HepG2 (cell line): ENCODE measurements at regions not wholly inside any gene's neighbourhood (a gene's known extent, or its start where the extent isn't known, plus 50 kb on each side); places are given as distances from the start of the nearest gene placed in this dataset.

ENCODE experiments used
- ATAC-seq: fragments of 200-7000 bp; cut with Tn5 transposase; 3 replicates; pipeline ENCODE4 v1.9.1; 2020; ENCODE audit warnings: mild to moderate bottlenecking, moderate library complexity
- BruUV-seq: library from RNA; stranded (reverse); fragments of 400-500 nt; replicated peaks from 2 replicates; lab custom pipeline; 2021; lab: Mats Ljungman, UMichigan
- CTCF ChIA-PET: fragments of 300-600 bp; formaldehyde crosslinking; extraction: SDS; loops from one replicate; lab custom pipeline; 2021; ENCODE audit warnings: low total read pairs, inconsistent platforms, low intra/inter-chr PET ratio; lab: Yijun Ruan, JAX
- POLR2A ChIA-PET: fragments of 350-600 bp; sonication (Branson Sonifier 250); formaldehyde crosslinking; loops from one replicate; lab custom pipeline; 2020; ENCODE audit warnings: antibody characterized with exemption, inconsistent platforms; lab: Yijun Ruan, JAX
- DNase-seq: peaks from one replicate; pipeline ENCODE4 v3.0.0-alpha.2; 2015; ENCODE audit warnings: low spot score
- FAIRE-seq: peaks from 3 replicates; lab custom pipeline; 2011; peaks lifted over from hg19 to GRCh38; lab: Jason Lieb, UNC
- H2AFZ ChIP-seq: one replicate; pipeline ENCODE4 v1.6.1; 2011; ENCODE audit warnings: low read length, inconsistent platforms
- H3K27ac ChIP-seq: fragments of 300-600 bp; 3 replicates; pipeline ENCODE4 v1.8.0; 2011; ENCODE audit warnings: mixed run types, mild to moderate bottlenecking, mixed read lengths, low read length, inconsistent platforms; ENCODE audit not compliant: insufficient read depth; ENCODE audit errors: extremely low read length
- H3K27me3 ChIP-seq, 2 experiments: fragments of 200-600 bp in 1 of 2; 2 replicates in 1 of 2; 3 replicates in 1 of 2; pipeline versions ENCODE4 v1.6.0 to v1.8.0; 2011; ENCODE audit warnings: low read length in 2 of 2, mild to moderate bottlenecking in 2 of 2, moderate library complexity in 2 of 2, inconsistent platforms in 1 of 2; ENCODE audit not compliant: insufficient read depth in 2 of 2, control insufficient read depth in 1 of 2
- H3K36me3 ChIP-seq, 2 experiments: fragments of 200-600 bp in 1 of 2; replicated peaks in 1 of 2; 2 replicates in 1 of 2; 3 replicates in 1 of 2; pipeline versions ENCODE4 v1.5.1 to v1.8.0; 2011; ENCODE audit warnings: low read length in 2 of 2, inconsistent platforms in 1 of 2; ENCODE audit not compliant: insufficient read depth in 2 of 2, control insufficient read depth in 1 of 2
- H3K4me1 ChIP-seq: 2 replicates; pipeline ENCODE4 v1.5.1; 2012; ENCODE audit warnings: low read length, inconsistent platforms; ENCODE audit not compliant: insufficient read depth
- H3K4me2 ChIP-seq: 2 replicates; pipeline ENCODE4 v1.6.0; 2011; ENCODE audit warnings: low read depth, low read length, inconsistent platforms
- H3K4me3 ChIP-seq, 3 experiments: fragments of 200-600 bp in 1 of 3; sonication (generic), shearing (Covaris generic) in 1 of 3; replicated peaks in 1 of 3; 2 replicates each; pipeline ENCODE4 v1.5.1; 2011 to 2016; ENCODE audit warnings: low read length in 3 of 3, inconsistent platforms in 2 of 3, low read depth in 2 of 3, mild to moderate bottlenecking in 2 of 3, control low read depth in 1 of 3, mixed read lengths in 1 of 3; ENCODE audit not compliant: insufficient read depth in 1 of 3
- H3K79me2 ChIP-seq: one replicate; pipeline ENCODE4 v1.6.1; 2011; ENCODE audit warnings: low read length, inconsistent platforms; ENCODE audit not compliant: insufficient read depth
- H3K9ac ChIP-seq: 2 replicates; pipeline ENCODE4 v1.6.0; 2011; ENCODE audit warnings: mild to moderate bottlenecking, low read depth, low read length, inconsistent platforms; ENCODE audit not compliant: insufficient read depth
- H3K9me3 ChIP-seq: 2 replicates; pipeline ENCODE4 v1.5.1; 2012; ENCODE audit warnings: mild to moderate bottlenecking, low read length
- H4K20me1 ChIP-seq: 2 replicates; pipeline ENCODE4 v1.6.0; 2011; ENCODE audit warnings: inconsistent platforms, mild to moderate bottlenecking, low read length, moderate library complexity; ENCODE audit not compliant: insufficient read depth
- ATF1 ChIP-seq: IDR thresholded peaks from 2 replicates; pipeline ENCODE4 v1.6.1; 2016; ENCODE audit warnings: mild to moderate bottlenecking, control low read depth
- CERS6 ChIP-seq: sonication (generic); formaldehyde crosslinking; IDR thresholded peaks from 2 replicates; pipeline ENCODE4 v1.5.0; 2020; ENCODE audit warnings: missing genetic modification reagents
- HNRNPH1 ChIP-seq: fragments of 200-400 bp; formaldehyde crosslinking; optimal IDR thresholded peaks from 2 replicates; pipeline ENCODE3; 2017; ENCODE audit warnings: mild to moderate bottlenecking, low read depth, low read length
- HNRNPK ChIP-seq: fragments of 200-400 bp; formaldehyde crosslinking; IDR thresholded peaks from 2 replicates; pipeline ENCODE4 v1.6.1; 2018; ENCODE audit warnings: low read length, low read depth, moderate library complexity, mild to moderate bottlenecking; ENCODE audit not compliant: poor library complexity, severe bottlenecking
- NFRKB ChIP-seq: fragments of 450-650 bp; IDR thresholded peaks from 2 replicates; pipeline ENCODE4 v1.6.1; 2017
- POGZ ChIP-seq: sonication (generic); formaldehyde crosslinking; IDR thresholded peaks from 2 replicates; pipeline ENCODE4 v1.4.0; 2020; ENCODE audit warnings: mild to moderate bottlenecking, missing genetic modification reagents
- RBM22 ChIP-seq: fragments of 200-400 bp; formaldehyde crosslinking; optimal IDR thresholded peaks from 2 replicates; pipeline ENCODE3; 2017; ENCODE audit warnings: mild to moderate bottlenecking, low read length, moderate library complexity
- TGIF2 ChIP-seq: IDR thresholded peaks from 2 replicates; pipeline ENCODE4 v1.6.1; 2016; ENCODE audit warnings: control low read depth, missing compliant biosample characterization
- ZNF333 ChIP-seq: sonication (generic); formaldehyde crosslinking; IDR thresholded peaks from 2 replicates; pipeline ENCODE4 v1.4.0; 2020; ENCODE audit warnings: mild to moderate bottlenecking, missing genetic modification reagents, borderline replicate concordance
- whole genome bisulfite sequencing: methylation state at CpG from one replicate; pipeline ENCODE4 v1.1.6; 2017; ENCODE audit warnings: low lambda C conversion rate; 5-methylcytosine and 5-hydroxymethylcytosine counted together
- in situ Hi-C: cut with HindIII; loops from 2 replicates; pipeline ENCODE4 v1.10.0; 2017; ENCODE audit warnings: low pct_unique_long_range_greater_than_20kb; ENCODE audit not compliant: extremely low pct_ligation_motif_present
- intact Hi-C: fragments of 100-400 bp; cut with micrococcal nuclease; formaldehyde crosslinking; loops from one replicate; pipeline ENCODE4 v1.10.0; 2022; ENCODE audit not compliant: unreplicated experiment

- TF ChIP-seq POGZ (CRISPR knock-in tag) (no peak), HNRNPK (no peak), NFRKB (no peak), HNRNPH1 (no peak), ZNF333 (CRISPR knock-in tag) (no peak), TGIF2 (CRISPR knock-in tag) (no peak), ATF1 (no peak), RBM22 (no peak)
- TF ChIP-seq, all 625 proteins: peak for 0
Observed at GRCh38 chr6:8282380-8282779, 153.0 kb downstream of the SLC35B3 start (continued).

DNA sequence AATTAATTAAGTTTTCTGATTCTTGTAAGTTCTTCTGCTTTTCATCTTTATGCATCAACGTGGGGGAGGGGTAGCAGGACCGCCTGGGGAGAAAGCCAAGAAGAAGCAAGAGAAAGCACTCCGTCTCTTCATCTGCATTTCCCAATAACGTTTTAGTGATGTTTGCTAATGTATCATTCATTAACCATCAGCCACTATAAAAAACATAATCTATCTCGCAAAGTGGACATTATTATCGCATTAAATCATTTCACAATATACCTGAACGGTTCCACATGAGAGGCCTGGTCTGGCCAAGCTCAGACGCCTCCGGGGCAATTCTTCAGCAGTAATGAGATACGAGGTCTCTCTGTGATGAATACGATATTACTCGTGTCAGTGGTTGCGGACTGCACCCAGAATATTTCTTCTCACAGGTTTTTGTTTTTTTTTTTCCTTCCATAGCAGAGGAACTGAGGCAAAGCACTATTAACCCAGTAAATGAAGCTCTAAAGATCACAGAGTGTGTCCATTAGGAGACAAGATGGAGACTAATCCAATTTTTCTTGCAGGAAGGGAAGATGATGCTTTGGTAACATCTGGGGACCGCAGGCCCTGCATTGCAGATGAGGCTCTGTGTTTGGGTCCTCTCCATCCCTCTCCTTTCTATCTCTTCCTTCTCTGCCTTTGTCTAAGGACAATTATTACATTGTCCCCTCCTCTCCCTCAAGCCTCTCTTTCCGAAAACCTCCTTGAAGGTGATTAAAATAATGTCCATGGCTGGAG is 156.1 kb downstream of the SLC35B3 start:
- in situ Hi-C loops: no loop called here
- H3K36me3 ChIP-seq: no peaks in the 10 kb centered on the region
- ChIA-PET CTCF (no interaction called here), POLR2A (no interaction called here)
- no peak overlapping the region for H3K9ac ChIP-seq
- H2AFZ ChIP-seq: no peak overlapping the region
- no peaks in the 10 kb centered on the region for H3K9me3 ChIP-seq
- 17% methylated on average over 15 of the region's 15 CpGs for WGBS
- H3K4me3 ChIP-seq: no peak overlapping the region
- DNase-seq: no peak
- H3K27me3 ChIP-seq: peaks cover 2 to 3% of the 10 kb centered on the region in 2 experiments; a peak in 3 of 5 replicates
- H3K27ac ChIP-seq: no peak overlapping the region
- no peak for TF ChIP-seq CERS6 (CRISPR knock-in tag)
- intact Hi-C loops: no loop called here
- BruUV-seq: no TSS peak
- no peaks in the 10 kb centered on the region for H3K79me2 ChIP-seq
- H4K20me1 ChIP-seq: no peaks in the 10 kb centered on the region
- H3K4me2 ChIP-seq: no peak overlapping the region
- ATAC-seq: no peak
- no peak for FAIRE-seq
- no peaks in the 10 kb centered on the region for H3K4me1 ChIP-seq
